GM21619 (cell line): ENCODE measurements at regions not wholly inside any gene's neighbourhood (a gene's known extent, or its start where the extent isn't known, plus 50 kb on each side); places are given as distances from the start of the nearest gene placed in this dataset.

Experiments used
- ATAC-seq: cut with Tn5 transposase; IDR thresholded peaks from one replicate; pipeline ENCODE4 v1.9.1; 2021; ENCODE audit not compliant: unreplicated experiment

- ATAC-seq, result no peak
Measured at GRCh38 chr5:66538531-66538930, 57.7 kb upstream of the MAST4 start.

GRCh38 chr5:66540078-66540477 is 56.1 kb upstream of the MAST4 start:
- no peak for ATAC-seq

- no peak for ATAC-seq
Measured at GRCh38 chr5:66542711-66543110, 53.5 kb upstream of the MAST4 start.
